Ovary (tissue), 7 donors: ENCODE measurements at regions not wholly inside any gene's neighbourhood (a gene's known extent, or its start where the extent isn't known, plus 50 kb on each side); places are given as distances from the start of the nearest gene placed in this dataset.
"Not testable (repeated sequence)": the region's sequence is repeated elsewhere in the genome, so short reads cannot be mapped to it uniquely, and the experiment has no call there.

Source experiments
- DNase-seq, 5 donors: peaks; one replicate each; pipeline ENCODE4 v3.0.0-alpha.2; 2019 to 2020
- H3K27ac ChIP-seq, 2 donors: fragments of 200-600 bp; one replicate each; pipeline versions ENCODE4 v1.5.1 to v1.8.0; 2019 to 2022
- H3K27me3 ChIP-seq: fragments of 200-600 bp; one replicate; pipeline ENCODE4 v1.8.0; 2022
- H3K36me3 ChIP-seq: fragments of 200-600 bp; sonication (generic); one replicate; pipeline ENCODE4 v1.5.1; 2019
- H3K4me1 ChIP-seq: one replicate; pipeline ENCODE4 v1.8.1; 2013; ENCODE audit warnings: mild to moderate bottlenecking, moderate library complexity; ENCODE audit not compliant: insufficient read depth
- H3K4me3 ChIP-seq: fragments of 200-600 bp; sonication (generic); one replicate; pipeline ENCODE4 v1.5.1; 2017
- H3K9me3 ChIP-seq, 2 donors: fragments of 200-600 bp in 1 of 2; sonication (generic) in 1 of 2; one replicate each; pipeline versions ENCODE4 v1.5.1 to v1.8.1; 2013 to 2019; ENCODE audit warnings: mild to moderate bottlenecking in 1 of 2, moderate library complexity in 1 of 2
- EP300 ChIP-seq: sonication (generic); formaldehyde crosslinking; IDR thresholded peaks from one replicate; pipeline ENCODE4 v1.6.1; 2017; ENCODE audit warnings: antibody characterized with exemption
- POLR2A ChIP-seq: fragments of 450-650 bp; IDR thresholded peaks from one replicate; pipeline ENCODE4 v1.6.1; 2017; ENCODE audit warnings: antibody characterized with exemption, mild to moderate bottlenecking, moderate library complexity
- WGBS, 3 donors: extraction: QIAGEN DNeasy Blood & Tissue Kit in 1 of 3; methylation state at CpG; one replicate each; pipeline versions ENCODE4 v1.1.5 to v1.1.7; 2013 to 2017; 5-methylcytosine and 5-hydroxymethylcytosine counted together
- intact Hi-C, 4 donors: fragments of 100-400 bp; cut with DNase I; formaldehyde crosslinking; loops; one replicate each; pipeline versions ENCODE4 v1.11.0 to v1.15.1; 2022 to 2023
- TF ChIP-seq, protein P1 (sequence below), 3 donors: fragments of 450-650 bp in 2 of 3; fragments of 200-600 bp in 1 of 3; IDR thresholded peaks; one replicate each; pipeline versions ENCODE4 v1.5.1 to v1.8.0; 2016 to 2022; ENCODE audit warnings: antibody characterized with exemption in 3 of 3, mild to moderate bottlenecking in 1 of 3
- donor health status: DM: no; HTN: no; CAD: no; lungs with moderate emphysema.
- donor health status: DM: no; HTN: no; CAD: no.
- donor health status: Bipolar disorder and iron deficiency.
- donor health status: DM: no; HTN: no; CAD: no.
- donor health status: DM: yes; HTN: yes; CAD: no.

- Histone ChIP-seq H3K27ac (no peak overlapping the region), H3K36me3 (no peaks in the 10 kb centered on the region), H3K27me3 (no peaks in the 10 kb centered on the region), H3K4me1 (no peaks in the 10 kb centered on the region), H3K4me3 (no peak overlapping the region), H3K9me3 (no peaks in the 10 kb centered on the region)
- TF ChIP-seq EP300 (no peak), POLR2A (no peak)
- TF ChIP-seq, protein P1, sequence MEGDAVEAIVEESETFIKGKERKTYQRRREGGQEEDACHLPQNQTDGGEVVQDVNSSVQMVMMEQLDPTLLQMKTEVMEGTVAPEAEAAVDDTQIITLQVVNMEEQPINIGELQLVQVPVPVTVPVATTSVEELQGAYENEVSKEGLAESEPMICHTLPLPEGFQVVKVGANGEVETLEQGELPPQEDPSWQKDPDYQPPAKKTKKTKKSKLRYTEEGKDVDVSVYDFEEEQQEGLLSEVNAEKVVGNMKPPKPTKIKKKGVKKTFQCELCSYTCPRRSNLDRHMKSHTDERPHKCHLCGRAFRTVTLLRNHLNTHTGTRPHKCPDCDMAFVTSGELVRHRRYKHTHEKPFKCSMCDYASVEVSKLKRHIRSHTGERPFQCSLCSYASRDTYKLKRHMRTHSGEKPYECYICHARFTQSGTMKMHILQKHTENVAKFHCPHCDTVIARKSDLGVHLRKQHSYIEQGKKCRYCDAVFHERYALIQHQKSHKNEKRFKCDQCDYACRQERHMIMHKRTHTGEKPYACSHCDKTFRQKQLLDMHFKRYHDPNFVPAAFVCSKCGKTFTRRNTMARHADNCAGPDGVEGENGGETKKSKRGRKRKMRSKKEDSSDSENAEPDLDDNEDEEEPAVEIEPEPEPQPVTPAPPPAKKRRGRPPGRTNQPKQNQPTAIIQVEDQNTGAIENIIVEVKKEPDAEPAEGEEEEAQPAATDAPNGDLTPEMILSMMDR (IDR thresholded peaks at IDR 0.05) = no peak
- intact Hi-C loops = no loop called here
- no peak for DNase-seq
Observed at GRCh38 chr2:228519561-228519960, 338.1 kb upstream of the SPHKAP start.

- no peak for DNase-seq
- no peaks in the 10 kb centered on the region for H3K4me1 ChIP-seq
- no peak overlapping the region for H3K27ac ChIP-seq
- TF ChIP-seq, protein P1 (IDR thresholded peaks at IDR 0.05) = no peak
- TF ChIP-seq EP300 = no peak
- no peak for TF ChIP-seq POLR2A
- no peaks in the 10 kb centered on the region for H3K9me3 ChIP-seq
- intact Hi-C loops = no loop called here
- WGBS, 3 donors = 75 to 81% (median 75%) methylated on average over 1 of the region's 1 CpG
- H3K36me3 ChIP-seq = no peaks in the 10 kb centered on the region
- no peak overlapping the region for H3K4me3 ChIP-seq
- H3K27me3 ChIP-seq = no peaks in the 10 kb centered on the region
Observed at GRCh38 chr2:228516019-228516418, 334.5 kb upstream of the SPHKAP start.

GRCh38 chr2:228513480-228513879, 332.0 kb upstream of the SPHKAP start:
- H3K4me1 ChIP-seq, H3K9me3 ChIP-seq, H3K27me3 ChIP-seq, H3K4me3 ChIP-seq, H3K36me3 ChIP-seq, DNase-seq, intact Hi-C loops, H3K27ac ChIP-seq: not testable (repeated sequence)
- 93 to 96% (median 95%) methylated on average over 4 of the region's 4 CpGs for WGBS, 3 donors

DNA sequence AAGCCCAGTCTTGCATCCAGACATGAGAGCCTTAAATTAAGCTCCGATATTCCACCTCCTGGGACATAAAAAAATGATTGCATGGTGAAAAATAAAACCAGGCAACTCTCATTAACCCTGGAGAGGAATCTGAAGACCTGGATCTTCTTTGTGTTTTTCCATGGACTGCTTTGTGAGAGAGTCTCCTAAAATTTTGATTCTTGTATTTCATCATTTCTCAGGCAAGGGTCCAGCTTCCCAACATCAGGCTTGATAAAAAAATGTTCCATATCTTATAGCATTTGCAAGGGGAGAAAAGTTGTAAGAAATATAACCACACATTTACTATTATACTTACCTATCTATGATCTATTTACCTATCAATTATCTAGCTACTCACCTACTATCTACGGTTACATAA, 327.5 kb upstream of the SPHKAP start:
- intact Hi-C loops = no loop called here
- Histone ChIP-seq H3K4me3 (no peak overlapping the region), H3K27ac (no peak overlapping the region), H3K27me3 (no peaks in the 10 kb centered on the region), H3K4me1 (peaks cover 6% of the 10 kb centered on the region), H3K36me3 (no peaks in the 10 kb centered on the region), H3K9me3 (no peaks in the 10 kb centered on the region)
- WGBS, 3 donors = 35 to 55% (median 48%) methylated on average over 2 of the region's 2 CpGs
- DNase-seq = no peak
- no peak for TF ChIP-seq POLR2A
- TF ChIP-seq, protein P1 (IDR thresholded peaks at IDR 0.05) = no peak
- no peak for TF ChIP-seq EP300

DNA sequence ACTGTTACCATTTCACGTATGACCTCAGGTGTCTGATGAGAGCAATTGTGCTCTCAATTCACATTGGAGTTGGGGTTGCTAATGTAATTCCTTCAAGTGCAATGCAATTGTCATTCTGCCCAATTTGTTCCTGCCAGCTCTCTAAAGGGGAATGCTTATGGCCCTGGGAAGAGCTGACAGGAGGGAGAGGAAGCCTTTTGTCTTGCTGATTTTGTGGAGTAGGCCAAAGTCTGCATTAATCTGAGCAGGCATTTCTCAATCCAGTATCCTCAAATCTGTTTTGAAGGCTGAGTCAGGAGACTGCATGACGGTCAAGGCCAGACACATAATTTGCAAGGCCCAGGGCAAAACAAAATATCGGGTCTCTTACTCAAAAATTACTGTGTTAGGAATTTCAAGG, 326.4 kb upstream of the SPHKAP start:
- Histone ChIP-seq H3K9me3 (no peaks in the 10 kb centered on the region), H3K4me3 (no peak overlapping the region), H3K27me3 (no peaks in the 10 kb centered on the region), H3K4me1 (peaks cover 6% of the 10 kb centered on the region), H3K27ac (peak overlapping the region in 1 of 2 donors; percentile 4), H3K36me3 (no peaks in the 10 kb centered on the region)
- intact Hi-C loops = no loop called here
- peak; percentile 20 to 36 (median 21) for DNase-seq
- TF ChIP-seq, protein P1 (IDR thresholded peaks at IDR 0.05) = no peak
- no peak for TF ChIP-seq POLR2A
- TF ChIP-seq EP300 = no peak
- 9 to 12% (median 10%) methylated on average over 3 of the region's 3 CpGs for WGBS, 3 donors
